HFFc6 (cell line): ENCODE measurements at regions not wholly inside any gene's neighbourhood (a gene's known extent, or its start where the extent isn't known, plus 50 kb on each side); places are given as distances from the start of the nearest gene placed in this dataset.

Source experiments
- DNase-seq: peaks from one replicate; pipeline ENCODE4 v3.0.0-alpha.2; 2018
- H3K27ac Mint-ChIP-seq: 2 replicates; pipeline ENCODE4 v1.8.0; 2020; ENCODE audit warnings: mild to moderate bottlenecking, mixed read lengths
- H3K27me3 Mint-ChIP-seq: 2 replicates; pipeline ENCODE4 v1.8.0; 2021; ENCODE audit warnings: mild to moderate bottlenecking, moderate library complexity, mixed read lengths; ENCODE audit not compliant: insufficient read depth
- H3K36me3 Mint-ChIP-seq: 2 replicates; pipeline ENCODE4 v1.8.0; 2021; ENCODE audit warnings: low read depth, mixed read lengths
- H3K4me1 Mint-ChIP-seq: 2 replicates; pipeline ENCODE4 v1.8.0; 2020; ENCODE audit warnings: low read depth, mixed read lengths
- H3K4me3 Mint-ChIP-seq: 2 replicates; pipeline ENCODE4 v1.8.0; 2020; ENCODE audit warnings: mild to moderate bottlenecking, moderate library complexity, mixed read lengths
- H3K9me3 Mint-ChIP-seq: 2 replicates; pipeline ENCODE4 v1.8.0; 2020; ENCODE audit warnings: mild to moderate bottlenecking, mixed read lengths
- TF ChIP-seq, protein P1 (sequence below): fragments of 200-600 bp; sonication (generic); IDR thresholded peaks from 2 replicates; pipeline ENCODE4 v1.5.0; 2021; ENCODE audit warnings: antibody characterized with exemption, mild to moderate bottlenecking

DNA sequence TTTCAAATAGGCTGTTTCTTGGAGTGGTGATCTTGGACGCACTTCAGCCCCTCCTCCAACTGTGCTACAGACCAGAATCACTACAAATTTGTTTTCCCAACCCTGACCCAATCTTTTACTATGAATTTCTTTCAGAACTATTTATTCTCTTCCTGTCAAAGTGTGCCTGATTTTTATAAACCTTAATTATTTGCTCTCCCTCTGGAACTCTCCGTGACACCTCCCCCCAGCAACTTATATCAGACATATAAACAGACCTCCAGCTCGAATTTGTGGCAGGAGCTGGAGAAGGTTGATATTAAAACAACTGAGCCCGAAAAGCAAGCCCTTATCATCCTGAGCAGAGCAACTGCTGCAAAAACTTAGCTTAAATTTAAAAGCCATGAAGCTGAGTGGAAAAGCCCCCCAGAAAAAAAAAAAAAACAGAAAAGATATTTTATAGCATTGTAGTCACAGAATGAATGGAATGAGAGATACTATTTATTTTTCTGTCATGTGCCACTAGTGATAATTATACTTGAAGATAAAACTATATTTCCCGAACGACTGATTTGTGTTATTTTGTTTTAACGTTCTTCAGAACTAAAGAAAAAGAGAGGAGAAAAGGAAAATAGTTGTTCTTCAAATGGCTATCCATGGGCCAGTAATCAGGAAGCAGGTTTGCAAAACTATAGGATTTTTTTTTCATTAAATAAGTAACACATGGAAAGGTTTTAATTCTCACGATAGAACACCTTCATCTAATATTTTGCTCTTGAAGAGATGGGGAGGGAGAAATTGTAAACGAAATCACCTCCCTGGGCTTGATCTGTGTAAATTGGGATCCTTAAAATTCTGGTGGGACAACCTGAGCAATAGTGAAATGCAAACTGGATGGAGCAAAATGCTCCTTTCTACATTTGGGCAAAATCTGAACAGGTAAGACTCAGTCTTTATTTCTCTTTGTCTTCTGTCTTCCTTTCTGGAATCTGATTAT, 80.8 kb downstream of the NR2F2 start:
- Mint-ChIP-seq H3K27ac (no peak overlapping the region), H3K9me3 (no peaks in the 10 kb centered on the region), H3K27me3 (peaks cover 82% of the 10 kb centered on the region), H3K36me3 (no peaks in the 10 kb centered on the region), H3K4me1 (peaks cover 11% of the 10 kb centered on the region), H3K4me3 (no peak overlapping the region)
- TF ChIP-seq, protein P1, sequence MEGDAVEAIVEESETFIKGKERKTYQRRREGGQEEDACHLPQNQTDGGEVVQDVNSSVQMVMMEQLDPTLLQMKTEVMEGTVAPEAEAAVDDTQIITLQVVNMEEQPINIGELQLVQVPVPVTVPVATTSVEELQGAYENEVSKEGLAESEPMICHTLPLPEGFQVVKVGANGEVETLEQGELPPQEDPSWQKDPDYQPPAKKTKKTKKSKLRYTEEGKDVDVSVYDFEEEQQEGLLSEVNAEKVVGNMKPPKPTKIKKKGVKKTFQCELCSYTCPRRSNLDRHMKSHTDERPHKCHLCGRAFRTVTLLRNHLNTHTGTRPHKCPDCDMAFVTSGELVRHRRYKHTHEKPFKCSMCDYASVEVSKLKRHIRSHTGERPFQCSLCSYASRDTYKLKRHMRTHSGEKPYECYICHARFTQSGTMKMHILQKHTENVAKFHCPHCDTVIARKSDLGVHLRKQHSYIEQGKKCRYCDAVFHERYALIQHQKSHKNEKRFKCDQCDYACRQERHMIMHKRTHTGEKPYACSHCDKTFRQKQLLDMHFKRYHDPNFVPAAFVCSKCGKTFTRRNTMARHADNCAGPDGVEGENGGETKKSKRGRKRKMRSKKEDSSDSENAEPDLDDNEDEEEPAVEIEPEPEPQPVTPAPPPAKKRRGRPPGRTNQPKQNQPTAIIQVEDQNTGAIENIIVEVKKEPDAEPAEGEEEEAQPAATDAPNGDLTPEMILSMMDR: no peak
- no peak for DNase-seq

DNA sequence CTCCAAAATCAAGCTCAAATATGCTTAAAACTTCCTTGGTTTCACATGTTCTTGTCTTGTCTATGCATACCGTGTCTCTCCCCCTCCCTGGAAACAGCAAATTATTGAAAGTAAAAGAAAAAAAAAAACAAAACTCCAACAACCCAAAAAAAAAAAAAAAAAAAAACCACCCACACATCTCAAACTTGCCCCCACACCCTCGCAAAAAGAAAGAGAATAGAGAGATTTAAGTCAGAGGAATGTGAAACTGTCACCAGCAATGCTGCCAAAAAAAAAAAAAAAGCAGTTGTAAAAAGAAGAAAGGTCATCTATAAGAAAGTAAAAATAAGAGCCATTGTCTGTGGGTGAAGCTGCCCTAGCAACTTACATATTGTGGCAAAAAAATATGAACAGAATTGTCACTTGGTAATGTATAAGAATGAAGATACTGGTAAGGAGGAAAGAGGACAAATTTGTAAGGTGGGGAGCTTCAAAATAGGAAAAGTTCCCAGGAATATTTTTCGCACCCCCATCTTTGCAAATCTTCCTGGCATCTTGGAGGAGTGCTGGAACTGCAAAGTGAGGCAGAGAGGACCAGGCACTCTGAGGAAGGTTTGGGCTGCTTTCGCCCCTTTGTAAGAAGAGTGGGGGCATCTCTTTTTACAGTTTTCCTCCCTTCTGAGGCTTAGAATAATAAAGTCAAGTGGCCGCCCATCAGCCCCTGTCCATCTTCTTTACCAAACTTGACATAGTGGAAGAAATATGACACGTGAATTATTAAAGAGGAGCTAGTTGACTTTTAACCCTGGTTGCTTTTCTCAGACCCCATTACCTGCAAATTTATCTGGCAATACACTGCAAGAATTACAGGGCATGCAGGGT, 81.8 kb downstream of the NR2F2 start:
- no peak for DNase-seq
- H3K27ac Mint-ChIP-seq: no peak overlapping the region
- TF ChIP-seq, protein P1: no peak
- no peak overlapping the region for H3K4me3 Mint-ChIP-seq
- H3K27me3 Mint-ChIP-seq: peaks cover 81% of the 10 kb centered on the region
- no peaks in the 10 kb centered on the region for H3K36me3 Mint-ChIP-seq
- peaks cover 13% of the 10 kb centered on the region for H3K4me1 Mint-ChIP-seq
- no peaks in the 10 kb centered on the region for H3K9me3 Mint-ChIP-seq

DNA sequence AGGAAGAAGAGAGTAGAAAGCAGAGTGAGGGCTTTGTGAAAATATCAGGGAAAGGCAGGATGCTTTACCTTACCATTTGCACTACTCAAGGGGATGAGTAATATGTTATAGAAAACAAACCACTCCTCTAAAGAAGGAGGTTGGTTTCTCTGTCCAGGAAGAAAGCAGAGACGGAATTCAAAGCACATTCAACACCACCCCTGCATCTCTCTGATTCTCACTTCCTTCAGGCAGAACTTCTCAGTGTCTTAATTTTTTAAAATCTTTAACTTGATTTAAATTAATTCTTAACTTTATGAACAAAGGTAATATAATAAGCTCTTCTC, 82.4 kb downstream of the NR2F2 start:
- Mint-ChIP-seq H3K27ac (no peak overlapping the region), H3K4me3 (no peak overlapping the region), H3K9me3 (no peaks in the 10 kb centered on the region), H3K27me3 (peaks cover 81% of the 10 kb centered on the region), H3K36me3 (no peaks in the 10 kb centered on the region), H3K4me1 (peaks cover 18% of the 10 kb centered on the region)
- DNase-seq: no peak
- TF ChIP-seq, protein P1: no peak

DNA sequence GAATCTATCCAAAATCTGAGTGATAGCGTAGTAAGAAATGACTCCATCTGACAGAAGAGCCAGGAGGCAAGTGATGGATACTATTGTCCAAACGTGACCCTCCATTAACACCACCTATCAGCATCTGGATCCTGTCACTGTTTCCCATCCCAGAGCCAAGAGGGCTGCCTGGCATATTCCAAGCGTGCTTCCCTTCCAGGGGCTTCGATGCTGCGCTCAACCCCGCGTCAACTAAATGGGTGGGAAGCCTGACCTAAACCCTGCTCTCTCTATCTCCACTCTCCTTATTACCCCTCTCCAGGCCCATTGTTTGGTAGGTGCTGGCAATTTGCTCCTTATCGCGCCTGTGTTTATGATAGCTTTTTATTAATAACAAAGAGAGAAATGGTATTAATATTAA, 83.2 kb downstream of the NR2F2 start:
- H3K36me3 Mint-ChIP-seq: no peaks in the 10 kb centered on the region
- peaks cover 18% of the 10 kb centered on the region for H3K4me1 Mint-ChIP-seq
- H3K27ac Mint-ChIP-seq: no peak overlapping the region
- H3K27me3 Mint-ChIP-seq: peaks cover 85% of the 10 kb centered on the region
- DNase-seq: no peak
- no peaks in the 10 kb centered on the region for H3K9me3 Mint-ChIP-seq
- TF ChIP-seq, protein P1: no peak
- H3K4me3 Mint-ChIP-seq: no peak overlapping the region

DNA sequence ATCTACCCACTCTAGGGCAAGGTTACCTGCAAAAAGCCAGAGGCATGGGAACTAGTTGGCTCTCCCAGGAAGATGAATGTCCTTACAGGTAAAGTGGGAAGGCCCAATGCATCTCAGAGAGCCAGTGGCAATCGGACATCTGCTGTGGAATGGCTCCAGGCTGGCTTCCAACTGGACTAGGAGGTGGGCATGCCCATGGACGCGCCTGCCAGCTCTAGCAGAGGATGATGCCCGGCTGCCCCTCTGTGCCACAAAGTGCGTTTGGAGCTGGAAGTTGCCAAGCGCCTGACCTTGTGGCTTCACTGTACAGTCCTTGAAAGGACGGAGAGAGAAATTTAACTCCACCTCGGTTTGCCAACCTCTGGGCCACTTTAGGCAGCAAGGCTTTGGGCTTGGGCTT, 84.4 kb downstream of the NR2F2 start:
- H3K36me3 Mint-ChIP-seq: no peaks in the 10 kb centered on the region

More for the DNA sequence above, 84.4 kb downstream of the NR2F2 start:
- no peaks in the 10 kb centered on the region for H3K9me3 Mint-ChIP-seq
- H3K27ac Mint-ChIP-seq: no peak overlapping the region
- peaks cover 7% of the 10 kb centered on the region; the same call in 1 of the 2 replicates for H3K4me1 Mint-ChIP-seq
- no peak for DNase-seq
- H3K27me3 Mint-ChIP-seq: peaks cover 84% of the 10 kb centered on the region
- TF ChIP-seq, protein P1: no peak
- no peak overlapping the region for H3K4me3 Mint-ChIP-seq
